ENCODE measurements at regions not wholly inside any gene's neighbourhood (a gene's known extent, or its start where the extent isn't known, plus 50 kb on each side); places are given as distances from the start of the nearest gene placed in this dataset.

GRCh38 chr11:71071736-71072509, 180.5 kb downstream of the SHANK2 start:
- no peak for TF ChIP-seq CTCF (IDR thresholded peaks at IDR 0.05; ENCODE audit: insufficient read depth, low read length, poor library complexity, severe bottlenecking)
- TF ChIP-seq EZH2phosphoT487 (conservative IDR thresholded peaks at IDR 0.05; ENCODE audit: low read length), result no peak
